ENCODE measurements at regions not wholly inside any gene's neighbourhood (a gene's known extent, or its start where the extent isn't known, plus 50 kb on each side); places are given as distances from the start of the nearest gene placed in this dataset.
A peak's percentile ranks its signal among the peaks of the same experiment; 100 is the strongest.

- no peak for DNase-seq
- Histone ChIP-seq H3K36me3 (no peaks in the 10 kb centered on the region), H3K4me3 (ENCODE audit: low read depth, low read length) (no peak overlapping the region), H3K4me1 (no peaks in the 10 kb centered on the region), H3K27me3 (no peaks in the 10 kb centered on the region), H3K9me3 (no peaks in the 10 kb centered on the region)
- no peak for TF ChIP-seq CTCF (IDR thresholded peaks at IDR 0.05; ENCODE audit: low read depth, low read length)
Measured at GRCh38 chrX:2629316-2630007, 61.6 kb upstream of the CD99 start.

GRCh38 chrX:2628751-2629315 lies 62.3 kb upstream of the CD99 start:
- no peaks in the 10 kb centered on the region for H3K9me3 ChIP-seq
- no peaks in the 10 kb centered on the region for H3K4me1 ChIP-seq
- DNase-seq, result no peak
- no peak for TF ChIP-seq CTCF (IDR thresholded peaks at IDR 0.05; ENCODE audit: low read depth, low read length)
- no peak overlapping the region for H3K4me3 ChIP-seq (ENCODE audit: low read depth, low read length)
- no peaks in the 10 kb centered on the region for H3K36me3 ChIP-seq
- no peaks in the 10 kb centered on the region for H3K27me3 ChIP-seq

- H3K27me3 ChIP-seq, result no peaks in the 10 kb centered on the region
- H3K4me3 ChIP-seq (ENCODE audit: low read depth, low read length), result no peak overlapping the region
- DNase-seq, result peak; percentile 7
- TF ChIP-seq CTCF (IDR thresholded peaks at IDR 0.05; ENCODE audit: low read depth, low read length), result peak; percentile 23; the same call in 1 of the 2 replicates
- no peaks in the 10 kb centered on the region for H3K9me3 ChIP-seq
- H3K36me3 ChIP-seq, result no peaks in the 10 kb centered on the region
- no peaks in the 10 kb centered on the region for H3K4me1 ChIP-seq
Measured at GRCh38 chrX:2627272-2627867, 63.7 kb upstream of the CD99 start.

GRCh38 chrX:2626750-2627149 lies 64.3 kb upstream of the CD99 start:
- H3K36me3 ChIP-seq, result no peaks in the 10 kb centered on the region
- H3K9me3 ChIP-seq, result no peaks in the 10 kb centered on the region
- TF ChIP-seq CTCF (IDR thresholded peaks at IDR 0.05; ENCODE audit: low read depth, low read length), result no peak
- no peaks in the 10 kb centered on the region for H3K27me3 ChIP-seq
- no peaks in the 10 kb centered on the region for H3K4me1 ChIP-seq
- no peak for DNase-seq
- H3K4me3 ChIP-seq (ENCODE audit: low read depth, low read length), result no peak overlapping the region

GRCh38 chrX:2620576-2620975 lies 70.5 kb upstream of the CD99 start:
- Histone ChIP-seq H3K27me3 (no peaks in the 10 kb centered on the region), H3K4me3 (ENCODE audit: low read depth, low read length) (no peak overlapping the region), H3K36me3 (no peaks in the 10 kb centered on the region), H3K4me1 (no peaks in the 10 kb centered on the region), H3K9me3 (no peaks in the 10 kb centered on the region)
- no peak for DNase-seq
- no peak for TF ChIP-seq CTCF (IDR thresholded peaks at IDR 0.05; ENCODE audit: low read depth, low read length)

GRCh38 chrX:2618516-2618915 lies 72.6 kb upstream of the CD99 start:
- H3K4me1 ChIP-seq, result no peaks in the 10 kb centered on the region
- H3K4me3 ChIP-seq (ENCODE audit: low read depth, low read length), result no peak overlapping the region
- no peaks in the 10 kb centered on the region for H3K9me3 ChIP-seq
- no peaks in the 10 kb centered on the region for H3K36me3 ChIP-seq
- H3K27me3 ChIP-seq, result no peaks in the 10 kb centered on the region
- DNase-seq, result no peak
- TF ChIP-seq CTCF (IDR thresholded peaks at IDR 0.05; ENCODE audit: low read depth, low read length), result no peak

All from BE2C (cell line).